Fibroblast of villous mesenchyme (primary cell): ENCODE measurements at regions not wholly inside any gene's neighbourhood (a gene's known extent, or its start where the extent isn't known, plus 50 kb on each side); places are given as distances from the start of the nearest gene placed in this dataset.

Experiments
- DNase-seq: peaks from one replicate; pipeline ENCODE4 v3.0.0-alpha.2; 2010; ENCODE audit warnings: low read depth
- H3K4me3 ChIP-seq: 2 replicates; pipeline ENCODE4 v1.5.1; 2011; ENCODE audit warnings: low read depth, mild to moderate bottlenecking, low read length
- TF ChIP-seq, protein P1 (sequence below): IDR thresholded peaks from 2 replicates; pipeline ENCODE4 v1.5.1; 2012; ENCODE audit warnings: low read depth, mild to moderate bottlenecking, low read length; ENCODE audit not compliant: insufficient read depth

GRCh38 chr2:221761260-221761659, 189.2 kb upstream of the EPHA4 start:
- H3K4me3 ChIP-seq = no peak overlapping the region
- TF ChIP-seq, protein P1, sequence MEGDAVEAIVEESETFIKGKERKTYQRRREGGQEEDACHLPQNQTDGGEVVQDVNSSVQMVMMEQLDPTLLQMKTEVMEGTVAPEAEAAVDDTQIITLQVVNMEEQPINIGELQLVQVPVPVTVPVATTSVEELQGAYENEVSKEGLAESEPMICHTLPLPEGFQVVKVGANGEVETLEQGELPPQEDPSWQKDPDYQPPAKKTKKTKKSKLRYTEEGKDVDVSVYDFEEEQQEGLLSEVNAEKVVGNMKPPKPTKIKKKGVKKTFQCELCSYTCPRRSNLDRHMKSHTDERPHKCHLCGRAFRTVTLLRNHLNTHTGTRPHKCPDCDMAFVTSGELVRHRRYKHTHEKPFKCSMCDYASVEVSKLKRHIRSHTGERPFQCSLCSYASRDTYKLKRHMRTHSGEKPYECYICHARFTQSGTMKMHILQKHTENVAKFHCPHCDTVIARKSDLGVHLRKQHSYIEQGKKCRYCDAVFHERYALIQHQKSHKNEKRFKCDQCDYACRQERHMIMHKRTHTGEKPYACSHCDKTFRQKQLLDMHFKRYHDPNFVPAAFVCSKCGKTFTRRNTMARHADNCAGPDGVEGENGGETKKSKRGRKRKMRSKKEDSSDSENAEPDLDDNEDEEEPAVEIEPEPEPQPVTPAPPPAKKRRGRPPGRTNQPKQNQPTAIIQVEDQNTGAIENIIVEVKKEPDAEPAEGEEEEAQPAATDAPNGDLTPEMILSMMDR = no peak
- DNase-seq = no peak

GRCh38 chr2:221758076-221758475, 186.0 kb upstream of the EPHA4 start:
- DNase-seq = no peak
- H3K4me3 ChIP-seq = no peak overlapping the region
- TF ChIP-seq, protein P1 = no peak

DNA sequence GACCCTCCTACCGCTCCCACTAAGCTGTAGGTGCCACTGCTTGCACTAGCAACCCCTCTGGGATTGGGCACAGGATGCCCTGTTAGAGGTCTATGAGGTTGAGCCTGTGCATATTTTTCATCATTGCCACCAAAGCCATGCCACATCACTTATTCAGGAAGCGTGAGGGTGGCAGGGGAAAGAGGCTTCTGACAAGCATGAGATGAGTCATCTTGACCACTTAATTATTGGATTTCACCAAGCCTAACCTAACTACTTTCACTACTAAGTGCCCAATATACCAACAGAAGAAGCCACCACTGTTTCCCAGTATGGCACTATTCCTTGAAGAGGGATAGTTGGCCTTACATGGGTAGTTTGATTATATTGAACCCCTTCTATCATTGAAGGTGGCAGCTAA, 181.3 kb upstream of the EPHA4 start:
- H3K4me3 ChIP-seq = no peak overlapping the region
- no peak for DNase-seq
- TF ChIP-seq, protein P1 = no peak

DNA sequence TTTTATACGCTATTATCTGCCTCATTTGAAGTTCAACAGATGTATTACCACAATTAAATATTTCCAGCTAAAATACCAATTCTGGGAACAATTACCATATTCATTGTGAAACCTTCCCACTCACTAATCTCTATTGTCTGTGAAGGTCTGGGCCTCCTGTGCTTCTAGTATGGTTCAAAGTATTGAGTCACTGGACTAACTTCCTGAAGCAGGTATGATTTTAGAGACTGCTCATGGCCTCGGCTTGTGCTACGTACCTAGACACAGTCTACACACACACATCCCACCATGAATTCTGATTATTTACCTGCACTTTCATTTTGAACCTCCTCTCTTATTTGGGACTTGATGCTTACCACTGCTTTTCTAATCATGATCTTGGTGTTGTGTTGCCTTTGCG, 180.7 kb upstream of the EPHA4 start:
- TF ChIP-seq, protein P1 = no peak
- no peak overlapping the region for H3K4me3 ChIP-seq
- no peak for DNase-seq

DNA sequence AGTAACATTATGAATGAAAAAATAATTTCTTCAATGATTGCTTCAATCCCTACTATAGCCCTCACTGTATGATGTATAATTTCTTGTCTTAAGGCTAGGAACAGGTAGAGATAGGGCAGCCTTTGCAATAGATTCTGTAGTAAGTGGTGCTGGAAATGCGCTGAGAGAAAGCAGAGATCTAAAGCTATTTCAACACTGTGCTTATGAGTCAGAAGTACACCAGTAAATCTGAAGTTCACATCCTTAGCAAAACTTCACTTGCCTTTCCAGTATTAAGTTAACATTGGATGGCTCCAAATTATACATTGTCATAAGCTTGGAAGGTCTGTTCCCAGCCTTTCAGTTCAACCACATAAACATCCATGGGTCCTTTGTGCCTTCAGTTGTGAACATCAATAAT, 178.2 kb upstream of the EPHA4 start:
- DNase-seq = no peak
- TF ChIP-seq, protein P1 = no peak
- H3K4me3 ChIP-seq = no peak overlapping the region

DNA sequence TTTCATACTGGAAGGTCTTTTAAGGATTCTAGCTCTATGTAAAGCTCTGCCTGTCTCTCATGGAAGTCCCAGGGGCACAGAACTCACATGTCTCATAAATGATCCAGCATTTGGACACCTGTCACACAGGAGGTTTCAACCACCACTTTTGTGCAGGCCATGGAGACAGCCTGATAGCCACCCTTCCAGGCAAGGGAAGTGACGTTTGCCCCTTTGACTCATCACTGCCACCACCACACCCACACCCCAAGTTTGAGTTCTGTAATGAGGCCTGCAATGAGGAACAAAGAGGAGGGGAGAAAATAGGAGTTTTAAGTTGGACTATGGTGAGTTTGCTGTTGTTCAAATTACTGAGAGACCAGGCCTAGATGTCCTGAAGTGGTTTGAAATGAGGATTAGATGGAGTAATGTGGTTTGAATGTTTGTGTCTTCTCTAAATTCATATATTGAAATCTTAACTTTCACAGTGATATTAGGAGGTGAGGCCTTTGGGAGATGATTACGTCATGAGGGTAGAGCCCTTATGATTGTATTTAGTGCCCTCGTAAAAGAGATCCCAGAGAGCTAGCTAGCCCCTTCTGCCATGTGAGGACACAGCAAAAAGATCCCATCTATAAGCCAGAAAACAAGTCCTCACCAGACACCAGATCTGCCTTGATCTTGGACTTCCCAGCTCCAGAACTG, 175.3 kb upstream of the EPHA4 start:
- H3K4me3 ChIP-seq = no peak overlapping the region
- TF ChIP-seq, protein P1 = no peak
- DNase-seq = no peak
